Mesenchymal stem cell (in vitro differentiated cells and primary cell): ENCODE measurements at regions not wholly inside any gene's neighbourhood (a gene's known extent, or its start where the extent isn't known, plus 50 kb on each side); places are given as distances from the start of the nearest gene placed in this dataset.
"Not testable (repeated sequence)": the region's sequence is repeated elsewhere in the genome, so short reads cannot be mapped to it uniquely, and the experiment has no call there.

Source experiments
- DNase-seq: peaks from one replicate; pipeline ENCODE4 v3.0.0-alpha.2; 2013
- H2AFZ ChIP-seq: one replicate; pipeline ENCODE4 v1.6.1; 2013; ENCODE audit warnings: low read depth, mild to moderate bottlenecking, control low read depth, inconsistent platforms, low read length, moderate library complexity
- H2AK5ac ChIP-seq: 2 replicates; pipeline ENCODE4 v1.6.1; 2013; ENCODE audit warnings: low read length, moderate library complexity, mild to moderate bottlenecking, inconsistent platforms; ENCODE audit not compliant: severe bottlenecking
- H2BK120ac ChIP-seq: one replicate; pipeline ENCODE4 v1.6.1; 2013; ENCODE audit warnings: low read depth, mild to moderate bottlenecking, inconsistent platforms, low read length, moderate library complexity
- H2BK12ac ChIP-seq, 2 experiments: one replicate each; pipeline ENCODE4 v1.6.1; 2013; ENCODE audit warnings: inconsistent platforms in 2 of 2, low read length in 2 of 2, mild to moderate bottlenecking in 2 of 2, moderate library complexity in 2 of 2, control low read depth in 1 of 2
- H2BK15ac ChIP-seq: one replicate; pipeline ENCODE4 v1.6.1; 2013; ENCODE audit warnings: mild to moderate bottlenecking, low read depth, inconsistent platforms; ENCODE audit not compliant: poor library complexity, severe bottlenecking
- H2BK5ac ChIP-seq: 2 replicates; pipeline ENCODE4 v1.6.1; 2013; ENCODE audit warnings: low read depth, mild to moderate bottlenecking, low read length, control low read depth, inconsistent platforms; ENCODE audit not compliant: poor library complexity, severe bottlenecking
- H3K14ac ChIP-seq, 2 experiments: one replicate each; pipeline ENCODE4 v1.6.1; 2013; ENCODE audit warnings: inconsistent platforms in 2 of 2, low read length in 2 of 2, control low read depth in 1 of 2, mild to moderate bottlenecking in 1 of 2, moderate library complexity in 1 of 2
- H3K18ac ChIP-seq, 2 experiments: one replicate each; pipeline ENCODE4 v1.6.1; 2013; ENCODE audit warnings: inconsistent platforms in 2 of 2, low read length in 2 of 2, control low read depth in 1 of 2, low read depth in 1 of 2, mild to moderate bottlenecking in 1 of 2
- H3K23ac ChIP-seq, 2 experiments: one replicate each; pipeline ENCODE4 v1.6.1; 2013; ENCODE audit warnings: inconsistent platforms in 2 of 2, low read length in 2 of 2, mild to moderate bottlenecking in 2 of 2, moderate library complexity in 2 of 2, control low read depth in 1 of 2
- H3K27ac ChIP-seq: 2 replicates; pipeline ENCODE4 v1.5.1; 2013; ENCODE audit warnings: mild to moderate bottlenecking, moderate library complexity, low read length, control low read depth, inconsistent platforms; ENCODE audit not compliant: poor library complexity, severe bottlenecking
- H3K27me3 ChIP-seq, 2 experiments: 2 replicates each; pipeline versions ENCODE4 v1.6.1 to v1.7.0; 2013; ENCODE audit warnings: low read length in 2 of 2, mild to moderate bottlenecking in 2 of 2, moderate library complexity in 2 of 2, control low read depth in 1 of 2, inconsistent platforms in 1 of 2; ENCODE audit not compliant: control insufficient read depth in 1 of 2, insufficient read depth in 1 of 2
- H3K36me3 ChIP-seq, 2 experiments: 2 replicates each; pipeline versions ENCODE4 v1.6.1 to v1.7.0; 2013; ENCODE audit warnings: low read length in 2 of 2, control low read depth in 1 of 2, inconsistent platforms in 1 of 2, low read depth in 1 of 2, mild to moderate bottlenecking in 1 of 2; ENCODE audit not compliant: insufficient read depth in 2 of 2, control insufficient read depth in 1 of 2
- H3K4ac ChIP-seq, 2 experiments: one replicate each; pipeline ENCODE4 v1.6.1; 2013; ENCODE audit warnings: inconsistent platforms in 2 of 2, low read length in 2 of 2, mild to moderate bottlenecking in 2 of 2, moderate library complexity in 2 of 2, control low read depth in 1 of 2, low read depth in 1 of 2
- H3K4me1 ChIP-seq: 2 replicates; pipeline ENCODE4 v1.6.1; 2013; ENCODE audit warnings: low read depth, low read length, control low read depth; ENCODE audit not compliant: control insufficient read depth, insufficient read depth
- H3K4me2 ChIP-seq: 2 replicates; pipeline ENCODE4 v1.6.1; 2013; ENCODE audit warnings: low read length, mild to moderate bottlenecking, inconsistent platforms; ENCODE audit not compliant: poor library complexity, severe bottlenecking
- H3K4me3 ChIP-seq, 2 experiments: 2 replicates each; pipeline versions ENCODE4 v1.5.1 to v1.7.0; 2013; ENCODE audit warnings: low read length in 2 of 2, mild to moderate bottlenecking in 2 of 2, control low read depth in 1 of 2, low read depth in 1 of 2; ENCODE audit not compliant: insufficient read depth in 1 of 2
- H3K79me1 ChIP-seq: replicated peaks from 2 replicates; pipeline ENCODE4 v1.6.1; 2013; ENCODE audit warnings: mild to moderate bottlenecking, control low read depth, low read length, inconsistent platforms; ENCODE audit not compliant: poor library complexity, severe bottlenecking
- H3K9ac ChIP-seq: 2 replicates; pipeline ENCODE4 v1.7.0; 2013; ENCODE audit warnings: mild to moderate bottlenecking, low read length, moderate library complexity
- H3K9me3 ChIP-seq: 2 replicates; pipeline ENCODE4 v1.7.0; 2013; ENCODE audit warnings: mild to moderate bottlenecking, low read length; ENCODE audit not compliant: control insufficient read depth
- H4K8ac ChIP-seq: one replicate; pipeline ENCODE4 v1.6.1; 2013; ENCODE audit warnings: inconsistent platforms, mild to moderate bottlenecking, low read length, moderate library complexity
- H4K91ac ChIP-seq: one replicate; pipeline ENCODE4 v1.6.1; 2013; ENCODE audit warnings: mild to moderate bottlenecking, low read length, inconsistent platforms
- WGBS: methylation state at CpG from one replicate; pipeline ENCODE4 v1.1.7; 2013; ENCODE audit warnings: mixed read lengths; 5-methylcytosine and 5-hydroxymethylcytosine counted together

DNA sequence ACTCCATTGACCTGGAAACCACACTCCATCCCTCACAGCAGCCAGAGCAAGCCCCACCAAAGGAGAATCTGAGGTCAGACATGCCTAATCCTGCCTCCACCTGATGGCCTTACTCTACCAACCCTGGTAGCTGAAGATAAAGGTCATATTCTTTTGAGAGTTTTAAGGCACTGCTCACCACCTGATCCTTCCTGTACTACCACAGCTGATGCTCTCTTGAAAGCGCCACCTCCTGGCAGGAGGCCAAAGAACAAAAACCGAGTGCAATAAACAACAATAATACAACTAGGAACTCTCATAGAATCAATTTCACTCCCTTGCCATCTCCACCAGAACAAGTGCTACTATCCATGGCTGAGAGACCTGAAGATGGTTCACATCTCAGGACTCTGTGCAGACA is 301.6 kb downstream of the NAF1 start:
- Histone ChIP-seq H3K36me3 (no peaks in the 10 kb centered on the region), H3K27ac (no peak overlapping the region), H3K79me1 (no peaks in the 10 kb centered on the region), H3K4me2 (no peak overlapping the region), H2AK5ac (no peak overlapping the region), H3K4me1 (no peaks in the 10 kb centered on the region), H2BK5ac (no peak overlapping the region), H3K23ac (no peak overlapping the region), H3K9me3 (no peaks in the 10 kb centered on the region), H2AFZ (no peak overlapping the region), H3K14ac (no peak overlapping the region), H4K8ac (no peak overlapping the region), H3K18ac (no peak overlapping the region), H3K9ac (no peak overlapping the region), H2BK15ac (no peak overlapping the region), H3K27me3 (no peaks in the 10 kb centered on the region), H4K91ac (no peak overlapping the region), H2BK12ac (no peak overlapping the region), H3K4ac (no peak overlapping the region), H2BK120ac (no peak overlapping the region), H3K4me3 (no peak overlapping the region)
- WGBS = 78% methylated on average over 2 of the region's 2 CpGs
- no peak for DNase-seq

DNA sequence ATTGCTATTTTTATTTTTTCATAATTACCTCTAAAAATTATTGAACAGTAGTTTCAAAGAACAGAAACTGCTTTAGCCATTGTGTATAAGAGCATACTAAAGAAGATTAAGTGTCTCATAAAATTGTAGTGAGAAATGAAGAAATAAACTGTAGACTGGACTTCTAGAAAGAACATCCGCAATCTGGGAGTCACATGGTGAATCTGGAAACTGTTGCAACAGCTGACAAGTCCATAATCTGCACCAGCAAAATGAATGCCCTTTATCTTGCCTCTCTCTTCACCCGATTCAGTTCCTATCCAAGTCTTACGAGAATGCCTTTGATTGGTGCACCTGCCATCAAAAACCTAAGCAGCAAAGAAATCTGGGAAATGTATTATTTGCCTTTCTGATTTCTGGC is 312.9 kb downstream of the NAF1 start:
- no peak overlapping the region for H3K4me3 ChIP-seq
- no peak overlapping the region for H2BK15ac ChIP-seq
- no peaks in the 10 kb centered on the region for H3K9me3 ChIP-seq
- WGBS = 86% methylated on average over 3 of the region's 3 CpGs
- no peaks in the 10 kb centered on the region for H3K36me3 ChIP-seq
- no peaks in the 10 kb centered on the region for H3K4me1 ChIP-seq
- no peak overlapping the region for H4K8ac ChIP-seq
- H3K4ac ChIP-seq = no peak overlapping the region
- H2AK5ac ChIP-seq = no peak overlapping the region
- H3K23ac ChIP-seq = no peak overlapping the region
- no peak overlapping the region for H2AFZ ChIP-seq
- no peak overlapping the region for H2BK120ac ChIP-seq
- H2BK5ac ChIP-seq = no peak overlapping the region
- no peaks in the 10 kb centered on the region for H3K79me1 ChIP-seq
- H3K27ac ChIP-seq = no peak overlapping the region
- H3K14ac ChIP-seq = no peak overlapping the region
- H3K4me2 ChIP-seq = no peak overlapping the region
- H4K91ac ChIP-seq = no peak overlapping the region
- no peak overlapping the region for H3K18ac ChIP-seq
- no peaks in the 10 kb centered on the region for H3K27me3 ChIP-seq
- no peak overlapping the region for H2BK12ac ChIP-seq
- no peak overlapping the region for H3K9ac ChIP-seq
- DNase-seq = no peak

DNA sequence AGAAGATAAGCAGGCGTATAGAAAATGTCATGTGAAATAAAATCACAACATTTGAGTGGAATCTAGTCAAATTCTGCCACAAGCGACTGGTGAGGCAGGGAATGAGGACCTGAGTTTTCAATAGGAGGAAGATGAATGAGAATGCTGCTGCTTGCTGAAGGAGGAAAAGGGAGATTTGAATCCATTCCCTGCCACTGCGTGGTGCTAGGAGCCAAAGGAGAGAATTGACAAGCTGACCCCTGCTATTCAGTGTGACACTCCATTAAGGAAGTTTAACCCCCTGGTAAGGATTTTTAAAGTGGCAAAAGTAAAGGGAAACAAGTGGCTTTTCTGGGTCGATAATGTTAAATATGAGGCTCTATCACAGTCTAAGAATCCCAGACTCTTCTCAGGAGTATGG is 314.0 kb downstream of the NAF1 start:
- no peak overlapping the region for H2AFZ ChIP-seq
- H3K23ac ChIP-seq = no peak overlapping the region
- no peak overlapping the region for H3K14ac ChIP-seq
- no peak overlapping the region for H2BK12ac ChIP-seq
- no peak overlapping the region for H4K8ac ChIP-seq
- no peak overlapping the region for H2BK15ac ChIP-seq
- no peak overlapping the region for H2AK5ac ChIP-seq
- H3K27ac ChIP-seq = no peak overlapping the region
- H3K9me3 ChIP-seq = no peaks in the 10 kb centered on the region
- no peaks in the 10 kb centered on the region for H3K4me1 ChIP-seq
- no peak overlapping the region for H3K4ac ChIP-seq
- no peaks in the 10 kb centered on the region for H3K27me3 ChIP-seq
- no peaks in the 10 kb centered on the region for H3K36me3 ChIP-seq
- H3K18ac ChIP-seq = no peak overlapping the region
- no peak overlapping the region for H3K4me2 ChIP-seq
- H3K79me1 ChIP-seq = no peaks in the 10 kb centered on the region
- H4K91ac ChIP-seq = no peak overlapping the region
- no peak overlapping the region for H3K9ac ChIP-seq
- DNase-seq = no peak
- H3K4me3 ChIP-seq = no peak overlapping the region
- H2BK120ac ChIP-seq = no peak overlapping the region
- no peak overlapping the region for H2BK5ac ChIP-seq
- WGBS = 73% methylated on average over 3 of the region's 4 CpGs

DNA sequence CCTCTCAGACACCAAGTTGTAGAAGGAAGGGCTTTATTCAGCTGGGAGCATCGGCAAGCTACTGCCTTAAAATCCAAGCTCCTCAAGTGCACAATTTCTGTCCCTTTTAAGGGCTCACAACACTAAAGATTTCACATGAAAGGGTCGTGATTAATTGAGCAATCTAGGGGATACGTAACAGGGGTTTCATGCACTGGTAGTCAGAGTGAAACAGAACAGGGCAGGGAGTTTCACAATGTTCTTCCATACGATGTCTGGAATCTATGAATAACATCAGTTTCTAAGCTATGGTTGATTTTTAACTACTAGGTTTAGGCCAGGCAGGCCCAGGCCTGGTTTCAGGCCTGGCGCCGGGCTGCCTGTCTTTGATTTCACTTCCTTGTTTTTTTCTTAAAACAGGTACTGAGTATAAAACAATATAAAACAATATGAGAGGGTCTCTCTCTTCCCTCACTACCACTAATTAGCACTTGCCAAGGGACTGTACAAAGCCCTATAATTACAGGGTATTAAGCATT is 315.4 kb downstream of the NAF1 start:
- DNase-seq, H2BK5ac ChIP-seq, H3K27me3 ChIP-seq, H2BK120ac ChIP-seq, H3K27ac ChIP-seq, H3K9ac ChIP-seq, H3K4me3 ChIP-seq, H2AK5ac ChIP-seq, H3K4me2 ChIP-seq, H4K91ac ChIP-seq, H3K18ac ChIP-seq, H3K79me1 ChIP-seq, H2BK12ac ChIP-seq, H3K14ac ChIP-seq, H3K4ac ChIP-seq, H3K4me1 ChIP-seq, H4K8ac ChIP-seq, H3K23ac ChIP-seq, H3K36me3 ChIP-seq, H2AFZ ChIP-seq, H3K9me3 ChIP-seq, H2BK15ac ChIP-seq: not testable (repeated sequence)
- WGBS = 80% methylated on average over 4 of the region's 6 CpGs
